NCI-H2081 (cell line): ENCODE measurements at regions not wholly inside any gene's neighbourhood (a gene's known extent, or its start where the extent isn't known, plus 50 kb on each side); places are given as distances from the start of the nearest gene placed in this dataset.
A peak's percentile ranks its signal among the peaks of the same experiment; 100 is the strongest.

Source experiments
- DNase-seq, 2 experiments: peaks; one replicate each; lab custom pipeline; 2025; lab: John Stamatoyannopoulos, UW

GRCh38 chr2:8399731-8400130 is 282.1 kb upstream of the ID2 start:
- DNase-seq, result no peak

GRCh38 chr2:8400196-8400595 is 281.7 kb upstream of the ID2 start:
- DNase-seq, result no peak

GRCh38 chr2:8402222-8402621 is 279.6 kb upstream of the ID2 start:
- DNase-seq, result peak; percentile 95 to 99

- no peak for DNase-seq
Measured at GRCh38 chr2:8403876-8404275, 278.0 kb upstream of the ID2 start.

- DNase-seq, result no peak
Measured at GRCh38 chr2:8405334-8405733, 276.5 kb upstream of the ID2 start.

- no peak for DNase-seq
Measured at GRCh38 chr2:8406271-8406670, 275.6 kb upstream of the ID2 start.

GRCh38 chr2:8407332-8407731 is 274.5 kb upstream of the ID2 start:
- no peak for DNase-seq

GRCh38 chr2:8408560-8409460 is 273.0 kb upstream of the ID2 start:
- DNase-seq, result no peak

GRCh38 chr2:8409461-8410260 is 272.2 kb upstream of the ID2 start:
- no peak for DNase-seq

- DNase-seq, result no peak
Measured at GRCh38 chr2:8412082-8412481, 269.8 kb upstream of the ID2 start.

GRCh38 chr2:8412586-8412985 is 269.3 kb upstream of the ID2 start:
- no peak for DNase-seq

GRCh38 chr2:8413589-8414135 is 268.2 kb upstream of the ID2 start:
- DNase-seq, result no peak

GRCh38 chr2:8414946-8415879 is 266.6 kb upstream of the ID2 start:
- DNase-seq, result no peak

- DNase-seq, result no peak
Measured at GRCh38 chr2:8416001-8416571, 265.8 kb upstream of the ID2 start.

- no peak for DNase-seq
Measured at GRCh38 chr2:8416849-8417832, 264.7 kb upstream of the ID2 start.

- DNase-seq, result no peak
Measured at GRCh38 chr2:8418721-8419120, 263.1 kb upstream of the ID2 start.

GRCh38 chr2:8421658-8422449 is 260.0 kb upstream of the ID2 start:
- no peak for DNase-seq

GRCh38 chr2:8422450-8422800 is 259.4 kb upstream of the ID2 start:
- DNase-seq, result no peak
